IMR-90 (cell line): ENCODE measurements at regions not wholly inside any gene's neighbourhood (a gene's known extent, or its start where the extent isn't known, plus 50 kb on each side); places are given as distances from the start of the nearest gene placed in this dataset.

Experiments used
- ATAC-seq: fragments of 200-7000 bp; cut with Tn5 transposase; 2 replicates; pipeline ENCODE4 v1.9.1; 2020; ENCODE audit warnings: low read depth, mild to moderate bottlenecking, moderate library complexity
- BruUV-seq: library from RNA; stranded (reverse); fragments of 400-500 nt; replicated peaks from 2 replicates; lab custom pipeline; 2021; lab: Mats Ljungman, UMichigan
- CTCF ChIA-PET: fragments of 300-600 bp; formaldehyde crosslinking; extraction: SDS; loops from one replicate; lab custom pipeline; 2021; ENCODE audit warnings: antibody characterized with exemption; lab: Yijun Ruan, JAX
- POLR2A ChIA-PET: fragments of 300-600 bp; sonication (Branson Sonifier 250); formaldehyde crosslinking; loops from one replicate; lab custom pipeline; 2022; ENCODE audit warnings: antibody characterized with exemption; ENCODE audit not compliant: unreplicated experiment; lab: Charles Lee
- DNase-seq: peaks from one replicate; pipeline ENCODE4 v3.0.0; 2013
- H2AFZ ChIP-seq: replicated peaks from 2 replicates; pipeline ENCODE3; 2013; ENCODE audit warnings: low read length, mild to moderate bottlenecking; ENCODE audit not compliant: poor library complexity
- H2AK5ac ChIP-seq: 2 replicates; pipeline ENCODE4 v1.6.1; 2013; ENCODE audit warnings: low read depth, low read length, inconsistent platforms
- H2AK9ac ChIP-seq: replicated peaks from 2 replicates; pipeline ENCODE3; 2013; ENCODE audit warnings: mild to moderate bottlenecking, low read depth, low read length, moderate library complexity; ENCODE audit not compliant: poor library complexity
- H2BK120ac ChIP-seq: 2 replicates; pipeline ENCODE4 v1.6.1; 2013; ENCODE audit warnings: low read depth, low read length, inconsistent platforms
- H2BK15ac ChIP-seq: 3 replicates; pipeline ENCODE4 v1.6.1; 2013; ENCODE audit warnings: low read depth, low read length, inconsistent platforms
- H2BK20ac ChIP-seq: 2 replicates; pipeline ENCODE4 v1.6.1; 2013; ENCODE audit warnings: low read depth, mild to moderate bottlenecking, inconsistent platforms, low read length, moderate library complexity
- H2BK5ac ChIP-seq: 2 replicates; pipeline ENCODE4 v1.6.1; 2013; ENCODE audit warnings: mild to moderate bottlenecking, low read depth, low read length, inconsistent platforms; ENCODE audit not compliant: poor library complexity, severe bottlenecking
- H3K14ac ChIP-seq: replicated peaks from 2 replicates; pipeline ENCODE4 v1.6.1; 2013; ENCODE audit warnings: low read depth, low read length, inconsistent platforms
- H3K18ac ChIP-seq: 2 replicates; pipeline ENCODE4 v1.6.1; 2013; ENCODE audit warnings: low read depth, low read length, control low read depth
- H3K23ac ChIP-seq: 2 replicates; pipeline ENCODE4 v1.6.1; 2013; ENCODE audit warnings: low read depth, low read length, inconsistent platforms
- H3K27ac ChIP-seq: 2 replicates; pipeline ENCODE4 v1.5.1; 2013; ENCODE audit warnings: mild to moderate bottlenecking, control low read depth, low read length; ENCODE audit not compliant: insufficient read depth
- H3K27me3 ChIP-seq: 2 replicates; pipeline ENCODE4 v1.6.1; 2013; ENCODE audit warnings: low read length; ENCODE audit not compliant: control insufficient read depth, insufficient read depth
- H3K36me3 ChIP-seq: 2 replicates; pipeline ENCODE4 v1.6.1; 2013; ENCODE audit warnings: low read length, mixed read lengths; ENCODE audit not compliant: control insufficient read depth, insufficient read depth
- H3K4ac ChIP-seq: 2 replicates; pipeline ENCODE4 v1.6.1; 2013; ENCODE audit warnings: low read depth, low read length, inconsistent platforms
- H3K4me1 ChIP-seq: 2 replicates; pipeline ENCODE4 v1.6.1; 2013; ENCODE audit warnings: low read length, mixed read lengths; ENCODE audit not compliant: control insufficient read depth, insufficient read depth
- H3K4me2 ChIP-seq: 2 replicates; pipeline ENCODE4 v1.6.1; 2013; ENCODE audit warnings: low read depth, mild to moderate bottlenecking, control low read depth, low read length, moderate library complexity
- H3K4me3 ChIP-seq: 2 replicates; pipeline ENCODE4 v1.5.1; 2013; ENCODE audit warnings: low read depth, mild to moderate bottlenecking, control low read depth, low read length, moderate library complexity; ENCODE audit not compliant: insufficient read depth
- H3K56ac ChIP-seq: 2 replicates; pipeline ENCODE4 v1.6.1; 2013; ENCODE audit warnings: low read length, inconsistent platforms; ENCODE audit not compliant: insufficient read depth; ENCODE audit errors: extremely low read depth
- H3K79me1 ChIP-seq, 2 experiments: 2 replicates each; pipeline ENCODE4 v1.6.1; 2013; ENCODE audit warnings: low read length in 2 of 2, inconsistent platforms in 1 of 2, low read depth in 1 of 2
- H3K9ac ChIP-seq: 2 replicates; pipeline ENCODE4 v1.6.1; 2013; ENCODE audit warnings: low read depth, low read length, control low read depth
- H3K9me1 ChIP-seq: 2 replicates; pipeline ENCODE4 v1.6.1; 2013; ENCODE audit warnings: low read length, inconsistent platforms; ENCODE audit not compliant: insufficient read depth
- H3K9me3 ChIP-seq: 2 replicates; pipeline ENCODE4 v1.6.1; 2013; ENCODE audit warnings: low read length; ENCODE audit not compliant: control insufficient read depth, insufficient read depth
- H4K20me1 ChIP-seq: 2 replicates; pipeline ENCODE4 v1.6.1; 2013; ENCODE audit warnings: low read length, inconsistent platforms; ENCODE audit not compliant: insufficient read depth
- H4K5ac ChIP-seq: 2 replicates; pipeline ENCODE4 v1.6.1; 2013; ENCODE audit warnings: mild to moderate bottlenecking, low read depth, low read length, control low read depth
- H4K8ac ChIP-seq, 2 experiments: 2 replicates each; pipeline ENCODE4 v1.6.1; 2013; ENCODE audit warnings: low read depth in 2 of 2, low read length in 2 of 2, control low read depth in 1 of 2, inconsistent platforms in 1 of 2
- H4K91ac ChIP-seq: 2 replicates; pipeline ENCODE4 v1.6.1; 2013; ENCODE audit warnings: low read depth, low read length, inconsistent platforms; ENCODE audit not compliant: insufficient read depth
- ELK1 ChIP-seq: fragments of 150-350 bp; IDR thresholded peaks from 2 replicates; pipeline ENCODE4 v1.6.1; 2016; ENCODE audit warnings: low read depth, mild to moderate bottlenecking, low read length, moderate library complexity, borderline replicate concordance
- RCOR1 ChIP-seq: IDR thresholded peaks from 2 replicates; pipeline ENCODE4 v1.6.1; 2012; ENCODE audit warnings: mild to moderate bottlenecking, low read length, improper control_type of control experiment; ENCODE audit not compliant: insufficient replicate concordance
- SMC3 ChIP-seq: fragments of 150-350 bp; IDR thresholded peaks from 2 replicates; pipeline ENCODE4 v1.6.1; 2016; ENCODE audit warnings: low read depth, mild to moderate bottlenecking, antibody characterized with exemption, low read length, moderate library complexity
- WGBS, 2 experiments: methylation state at CpG; one replicate each; pipeline versions ENCODE4 v1.1.5 to v1.1.7; 2013; ENCODE audit warnings: missing lambda C conversion rate in 2 of 2; ENCODE audit not compliant: insufficient read length in 1 of 2; ENCODE audit errors: extremely low coverage in 2 of 2; 5-methylcytosine and 5-hydroxymethylcytosine counted together
- dilution Hi-C: fragments of 300-500 bp; cut with HindIII; formaldehyde crosslinking; loops from one replicate; pipeline ENCODE4 v1.14.3; 2018; ENCODE audit warnings: low sequenced_read_pairs; ENCODE audit not compliant: unreplicated experiment
- in situ Hi-C: fragments of 300-500 bp; cut with MboI; formaldehyde crosslinking; loops from 3 replicates; pipeline ENCODE4 v1.14.3; 2019; ENCODE audit warnings: low sequenced_read_pairs, inconsistent platforms, mixed read lengths
- intact Hi-C: fragments of 100-400 bp; cut with micrococcal nuclease; formaldehyde crosslinking; loops from 2 replicates; pipeline ENCODE4 v1.10.0; 2022
- TF ChIP-seq, protein P1 (sequence below): fragments of 150-350 bp; IDR thresholded peaks from 2 replicates; pipeline ENCODE4 v1.6.1; 2017; ENCODE audit warnings: mild to moderate bottlenecking, antibody characterized with exemption, low read length, low read depth

- H4K20me1 ChIP-seq: no peaks in the 10 kb centered on the region
- BruUV-seq: no TSS peak
- H2AK9ac ChIP-seq: no peak overlapping the region
- CTCF ChIA-PET: no interaction called here
- H3K36me3 ChIP-seq: no peaks in the 10 kb centered on the region
- H2BK15ac ChIP-seq: no peak overlapping the region
- H3K79me1 ChIP-seq: no peaks in the 10 kb centered on the region
- no peak overlapping the region for H4K8ac ChIP-seq
- in situ Hi-C loops: no loop called here
- H3K18ac ChIP-seq: no peak overlapping the region
- H4K5ac ChIP-seq: no peak overlapping the region
- WGBS, 2 experiments: no CpG with 5 or more reads among the region's 1 CpG
- peaks cover 6% of the 10 kb centered on the region; the same call in 1 of the 2 replicates for H3K9me3 ChIP-seq
- POLR2A ChIA-PET: no interaction called here
- no peak overlapping the region for H4K91ac ChIP-seq
- H3K4ac ChIP-seq: no peak overlapping the region
- no peak overlapping the region for H3K4me3 ChIP-seq
- no peak overlapping the region for H3K4me2 ChIP-seq
- H2AK5ac ChIP-seq: no peak overlapping the region
- dilution Hi-C loops: no loop called here
- no peak overlapping the region for H3K14ac ChIP-seq
- no peak overlapping the region for H2AFZ ChIP-seq
- no peak overlapping the region for H3K56ac ChIP-seq
- ATAC-seq (no peak), DNase-seq (no peak)
- no peak overlapping the region for H3K9ac ChIP-seq
- no peaks in the 10 kb centered on the region for H3K4me1 ChIP-seq
- no peaks in the 10 kb centered on the region for H3K27me3 ChIP-seq
- no peak overlapping the region for H3K27ac ChIP-seq
- no peak overlapping the region for H2BK120ac ChIP-seq
- TF ChIP-seq ELK1 (no peak), SMC3 (no peak), RCOR1 (no peak)
- TF ChIP-seq, protein P1, sequence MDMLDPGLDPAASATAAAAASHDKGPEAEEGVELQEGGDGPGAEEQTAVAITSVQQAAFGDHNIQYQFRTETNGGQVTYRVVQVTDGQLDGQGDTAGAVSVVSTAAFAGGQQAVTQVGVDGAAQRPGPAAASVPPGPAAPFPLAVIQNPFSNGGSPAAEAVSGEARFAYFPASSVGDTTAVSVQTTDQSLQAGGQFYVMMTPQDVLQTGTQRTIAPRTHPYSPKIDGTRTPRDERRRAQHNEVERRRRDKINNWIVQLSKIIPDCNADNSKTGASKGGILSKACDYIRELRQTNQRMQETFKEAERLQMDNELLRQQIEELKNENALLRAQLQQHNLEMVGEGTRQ: no peak
- no peak overlapping the region for H3K23ac ChIP-seq
- H3K9me1 ChIP-seq: no peaks in the 10 kb centered on the region
- intact Hi-C loops: no loop called here
- no peak overlapping the region for H2BK5ac ChIP-seq
- no peak overlapping the region for H2BK20ac ChIP-seq
These were observed 984.1 kb upstream of the GBE1 start for GRCh38 chr3:82745544-82745943.
